H1 (cell line): ENCODE measurements at regions not wholly inside any gene's neighbourhood (a gene's known extent, or its start where the extent isn't known, plus 50 kb on each side); places are given as distances from the start of the nearest gene placed in this dataset.

Experiments used
- CTCF ChIA-PET: fragments of 300-600 bp; sonication (Branson Sonifier 250); formaldehyde crosslinking; loops from one replicate; lab custom pipeline; 2021; ENCODE audit not compliant: partially characterized antibody; lab: Charles Lee
- POLR2A ChIA-PET: fragments of 300-600 bp; sonication (Branson Sonifier 250); formaldehyde crosslinking; loops from one replicate; lab custom pipeline; 2021; ENCODE audit warnings: inconsistent platforms; ENCODE audit not compliant: partially characterized antibody; lab: Charles Lee
- DNase-seq, 2 experiments: peaks; one replicate each; pipeline versions ENCODE4 v3.0.0 to v3.0.0-alpha.2; 2010 to 2022; ENCODE audit warnings: low spot score in 2 of 2, low read depth in 1 of 2, mixed read lengths in 1 of 2
- FAIRE-seq: peaks from 2 replicates; lab custom pipeline; 2011; peaks lifted over from hg19 to GRCh38; lab: Jason Lieb, UNC
- H2AFZ ChIP-seq: 2 replicates; pipeline ENCODE4 v1.8.1; 2012; ENCODE audit warnings: low read length, inconsistent platforms
- H2AK5ac ChIP-seq: 2 replicates; pipeline ENCODE4 v1.6.1; 2013; ENCODE audit warnings: low read depth, low read length
- H2BK120ac ChIP-seq: replicated peaks from 2 replicates; pipeline ENCODE3; 2013; ENCODE audit warnings: low read depth, low read length, inconsistent platforms
- H2BK12ac ChIP-seq: 2 replicates; pipeline ENCODE4 v1.6.1; 2013; ENCODE audit warnings: low read depth, low read length
- H2BK15ac ChIP-seq: 2 replicates; pipeline ENCODE4 v1.6.1; 2013; ENCODE audit warnings: low read length
- H2BK20ac ChIP-seq: 2 replicates; pipeline ENCODE4 v1.6.1; 2013; ENCODE audit warnings: low read length
- H2BK5ac ChIP-seq: 2 replicates; pipeline ENCODE4 v1.6.1; 2013; ENCODE audit warnings: low read depth, low read length
- H3K14ac ChIP-seq: 2 replicates; pipeline ENCODE4 v1.6.1; 2013; ENCODE audit warnings: inconsistent platforms; ENCODE audit not compliant: insufficient read length
- H3K18ac ChIP-seq: 2 replicates; pipeline ENCODE4 v1.6.1; 2013; ENCODE audit warnings: low read length; ENCODE audit errors: extremely low read depth
- H3K23ac ChIP-seq: 2 replicates; pipeline ENCODE4 v1.6.1; 2013; ENCODE audit warnings: inconsistent platforms; ENCODE audit not compliant: insufficient read length
- H3K23me2 ChIP-seq: 2 replicates; pipeline ENCODE4 v1.6.1; 2013; ENCODE audit warnings: low read depth, low read length
- H3K27ac ChIP-seq: 2 replicates; pipeline ENCODE4 v1.6.1; 2011; ENCODE audit warnings: low read depth, low read length, inconsistent platforms
- H3K27me3 ChIP-seq, 4 experiments: replicated peaks in 1 of 4; 1 replicate in 1 of 4; 2 replicates in 3 of 4; pipeline versions ENCODE4 v1.6.1 to v1.8.1; 2011 to 2013; ENCODE audit warnings: low read length in 3 of 4, mild to moderate bottlenecking in 3 of 4, inconsistent platforms in 2 of 4, mixed read lengths in 2 of 4, moderate library complexity in 1 of 4; ENCODE audit not compliant: control insufficient read depth in 3 of 4, insufficient read depth in 3 of 4; ENCODE audit errors: extremely low read depth in 1 of 4
- H3K36me3 ChIP-seq, 4 experiments: 2 replicates each; pipeline versions ENCODE4 v1.6.1 to v1.8.1; 2011 to 2013; ENCODE audit warnings: mild to moderate bottlenecking in 4 of 4, low read length in 3 of 4, moderate library complexity in 2 of 4, control low read depth in 1 of 4, inconsistent platforms in 1 of 4; ENCODE audit not compliant: insufficient read depth in 4 of 4, control insufficient read depth in 2 of 4
- H3K4ac ChIP-seq: replicated peaks from 2 replicates; pipeline ENCODE3; 2013; ENCODE audit warnings: low read length, low read depth, mixed read lengths, inconsistent platforms; ENCODE audit not compliant: insufficient read length
- H3K4me1 ChIP-seq, 4 experiments: replicated peaks in 1 of 4; 1 replicate in 1 of 4; 2 replicates in 3 of 4; pipeline versions ENCODE4 v1.6.1 to v1.8.1; 2011 to 2013; ENCODE audit warnings: low read length in 3 of 4, inconsistent platforms in 2 of 4, mixed read lengths in 1 of 4; ENCODE audit not compliant: insufficient read depth in 4 of 4, control insufficient read depth in 3 of 4
- H3K4me2 ChIP-seq, 2 experiments: 2 replicates each; pipeline versions ENCODE4 v1.6.1 to v1.8.1; 2011 to 2013; ENCODE audit warnings: low read depth in 2 of 2, low read length in 2 of 2, control low read depth in 1 of 2, inconsistent platforms in 1 of 2, mild to moderate bottlenecking in 1 of 2; ENCODE audit not compliant: insufficient read depth in 1 of 2
- H3K4me3 ChIP-seq, 4 experiments: fragments of 200-600, 300-600 bp in 1 of 4; sonication (generic), shearing (Covaris generic), sonication (Bioruptor Twin) in 1 of 4; 2 replicates each; pipeline versions ENCODE4 v1.5.1 to v1.8.1; 2011 to 2016; ENCODE audit warnings: low read length in 4 of 4, low read depth in 3 of 4, control low read depth in 2 of 4, inconsistent platforms in 2 of 4, mild to moderate bottlenecking in 2 of 4, mixed read lengths in 1 of 4, moderate library complexity in 1 of 4; ENCODE audit not compliant: insufficient read depth in 2 of 4; ENCODE audit errors: extremely low read depth in 1 of 4
- H3K56ac ChIP-seq: replicated peaks from 2 replicates; pipeline ENCODE3; 2013; ENCODE audit warnings: low read depth, mild to moderate bottlenecking, mixed read lengths, low read length, inconsistent platforms; ENCODE audit not compliant: insufficient read length
- H3K79me1 ChIP-seq: 2 replicates; pipeline ENCODE4 v1.6.1; 2013; ENCODE audit warnings: low read depth, low read length, control low read depth
- H3K79me2 ChIP-seq, 2 experiments: 2 replicates each; pipeline versions ENCODE4 v1.6.1 to v1.8.1; 2012 to 2013; ENCODE audit warnings: low read length in 2 of 2, mild to moderate bottlenecking in 2 of 2, inconsistent platforms in 1 of 2; ENCODE audit not compliant: insufficient read depth in 2 of 2, control insufficient read depth in 1 of 2
- H3K9ac ChIP-seq, 4 experiments: replicated peaks in 1 of 4; 1 replicate in 1 of 4; 2 replicates in 3 of 4; pipeline versions ENCODE4 v1.6.1 to v1.8.1; 2011 to 2013; ENCODE audit warnings: low read depth in 3 of 4, low read length in 3 of 4, control low read depth in 2 of 4, mild to moderate bottlenecking in 2 of 4, moderate library complexity in 2 of 4, inconsistent platforms in 1 of 4; ENCODE audit errors: extremely low read depth in 1 of 4
- H3K9me3 ChIP-seq, 2 experiments: 2 replicates each; pipeline versions ENCODE4 v1.6.1 to v1.8.1; 2012 to 2013; ENCODE audit warnings: mild to moderate bottlenecking in 2 of 2, moderate library complexity in 2 of 2, control low read depth in 1 of 2, inconsistent platforms in 1 of 2, low read depth in 1 of 2, low read length in 1 of 2, mixed read lengths in 1 of 2; ENCODE audit not compliant: insufficient read depth in 2 of 2
- H4K20me1 ChIP-seq, 2 experiments: replicated peaks in 1 of 2; 2 replicates each; pipeline versions ENCODE3 to v1.8.1; 2011 to 2013; ENCODE audit warnings: inconsistent platforms in 2 of 2, low read length in 2 of 2, mild to moderate bottlenecking in 1 of 2; ENCODE audit not compliant: insufficient read depth in 2 of 2, control insufficient read depth in 1 of 2
- H4K5ac ChIP-seq: 2 replicates; pipeline ENCODE4 v1.6.1; 2013; ENCODE audit warnings: low read length, low read depth, mixed read lengths, inconsistent platforms; ENCODE audit not compliant: insufficient read length
- H4K8ac ChIP-seq: 2 replicates; pipeline ENCODE4 v1.8.0; 2013; ENCODE audit warnings: mild to moderate bottlenecking, moderate library complexity, low read length, inconsistent platforms; ENCODE audit not compliant: insufficient read depth; ENCODE audit errors: extremely low read depth
- H4K91ac ChIP-seq: replicated peaks from 2 replicates; pipeline ENCODE3; 2013; ENCODE audit warnings: low read length, mixed read lengths, inconsistent platforms; ENCODE audit not compliant: insufficient read length
- CBX5 ChIP-seq: fragments of 300-800, 300-1000 bp; sonication (generic); IDR thresholded peaks from 2 replicates; pipeline ENCODE4 v1.7.1; 2016; ENCODE audit warnings: antibody characterized with exemption, low read length, low read depth
- JUN ChIP-seq: IDR thresholded peaks from 2 replicates; pipeline ENCODE4 v1.6.1; 2011; ENCODE audit warnings: low read depth, mild to moderate bottlenecking, improper control_type of control experiment, low read length
- PHF8 ChIP-seq: fragments of 200-600 bp; sonication (generic); conservative IDR thresholded peaks from 2 replicates; pipeline ENCODE4 v1.7.1; 2012; ENCODE audit warnings: low read depth, mild to moderate bottlenecking, inconsistent platforms, low read length, moderate library complexity
- SIN3A ChIP-seq, 2 experiments: IDR thresholded peaks in 1 of 2; conservative IDR thresholded peaks in 1 of 2; 2 replicates each; pipeline ENCODE4 v1.6.1; 2011 to 2012; ENCODE audit warnings: low read length in 2 of 2, improper control_type of control experiment in 1 of 2, low read depth in 1 of 2, mild to moderate bottlenecking in 1 of 2
- SIRT6 ChIP-seq: IDR thresholded peaks from one replicate; pipeline ENCODE4 v1.7.1; 2012; ENCODE audit warnings: low read length, inconsistent platforms
- TAF1 ChIP-seq: IDR thresholded peaks from 2 replicates; pipeline ENCODE4 v1.6.1; 2011; ENCODE audit warnings: mild to moderate bottlenecking, low read depth, low read length
- YY1 ChIP-seq: IDR thresholded peaks from 2 replicates; pipeline ENCODE4 v1.6.1; 2011; ENCODE audit warnings: low read depth, mild to moderate bottlenecking, low read length
- ZNF274 ChIP-seq: IDR thresholded peaks from 2 replicates; pipeline ENCODE4 v1.7.0; 2012; ENCODE audit warnings: low read length, borderline replicate concordance; ENCODE audit errors: extremely low read depth
- WGBS, 2 experiments: shearing (Covaris generic) in 1 of 2; methylation state at CpG; one replicate each; pipeline versions ENCODE4 v1.1.6 to v1.1.7; 2013 to 2015; ENCODE audit warnings: low lambda C conversion rate in 2 of 2, mixed read lengths in 2 of 2, inconsistent platforms in 1 of 2, low coverage in 1 of 2, missing lambda C conversion rate in 1 of 2; ENCODE audit not compliant: insufficient replicate concordance in 2 of 2, insufficient coverage in 1 of 2, insufficient read length in 1 of 2; ENCODE audit errors: extremely low coverage in 1 of 2, missing lambda C conversion rate in 1 of 2; 5-methylcytosine and 5-hydroxymethylcytosine counted together
- TF ChIP-seq, protein P1 (sequence below): IDR thresholded peaks from 2 replicates; pipeline ENCODE4 v1.6.1; 2011; ENCODE audit warnings: low read depth, mild to moderate bottlenecking, low read length; ENCODE audit not compliant: insufficient read depth
- TF ChIP-seq, protein P2 (sequence below), 3 experiments: IDR thresholded peaks; 1 replicate in 2 of 3; 2 replicates in 1 of 3; pipeline versions ENCODE4 v1.5.1 to v1.6.1; 2011; ENCODE audit warnings: low read length in 3 of 3, mild to moderate bottlenecking in 3 of 3, inconsistent platforms in 2 of 3, low read depth in 1 of 3, moderate library complexity in 1 of 3; ENCODE audit not compliant: insufficient read depth in 1 of 3; ENCODE audit errors: control extremely low read depth in 1 of 3

GRCh38 chr7:131111081-131111576 lies 216.5 kb upstream of the MKLN1 start:
- Histone ChIP-seq H4K20me1 (no peaks in the 10 kb centered on the region), H2AFZ (no peak overlapping the region), H3K4ac (no peak overlapping the region), H3K23ac (no peak overlapping the region), H3K14ac (no peak overlapping the region), H3K79me2 (0 out of 4 replicates have a peak, but pooled peaks cover 0 to 3% of the 10 kb centered on the region in 2 experiments), H2AK5ac (no peak overlapping the region), H3K4me1 (peaks cover 13 to 22% (median 19%) of the 10 kb centered on the region in 4 experiments; a peak in 6 of 7 replicates), H3K4me3 (peak overlapping the region in 3 of 4 experiments; percentile 71 to 87 (median 72); a peak in 5 of 8 replicates), H3K9ac (no peak overlapping the region), H3K23me2 (peaks cover 29% of the 10 kb centered on the region; the same call in 1 of the 2 replicates), H3K36me3 (no peaks in the 10 kb centered on the region), H3K27me3 (peaks cover 0 to 7% (median 5%) of the 10 kb centered on the region in 4 experiments; a peak in 6 of 7 replicates), H3K9me3 (no peaks in the 10 kb centered on the region), H4K91ac (no peak overlapping the region), H3K79me1 (no peaks in the 10 kb centered on the region), H3K27ac (no peak overlapping the region), H4K5ac (no peak overlapping the region), H2BK120ac (no peak overlapping the region), H2BK20ac (peak overlapping the region; percentile 73; the same call in 1 of the 2 replicates), H3K4me2 (peak overlapping the region; percentile 91 to 99), H3K56ac (no peak overlapping the region), H3K18ac (no peak overlapping the region), H2BK5ac (no peak overlapping the region), H2BK15ac (no peak overlapping the region; the same call in 1 of the 2 replicates), H2BK12ac (no peak overlapping the region), H4K8ac (no peak overlapping the region)
- CTCF ChIA-PET = no interaction called here
- no peak for FAIRE-seq
- no peak for DNase-seq
- POLR2A ChIA-PET = interaction anchor here (1.0 to 1.7 kb wide), 4 partner anchors 17 to 175 kb away, joined by 3 to 4 read pairs (median 3); no protein-coding TSS in a partner anchor
- 59% methylated on average over 6 of the region's 6 CpGs; no CpG with 5 or more reads in 1 of the 2 experiments for WGBS, 2 experiments
- TF ChIP-seq SIN3A (conservative IDR thresholded peaks at IDR 0.05 in 1 of 2, IDR thresholded peaks at IDR 0.05 in 1 of 2; ENCODE audit: low read depth in 1 of 2, low read length in 2 of 2) (no peak), CBX5 (no peak), PHF8 (no peak), JUN (no peak), SIRT6 (no peak), TAF1 (no peak), YY1 (no peak), ZNF274 (no peak)
- TF ChIP-seq, protein P1, sequence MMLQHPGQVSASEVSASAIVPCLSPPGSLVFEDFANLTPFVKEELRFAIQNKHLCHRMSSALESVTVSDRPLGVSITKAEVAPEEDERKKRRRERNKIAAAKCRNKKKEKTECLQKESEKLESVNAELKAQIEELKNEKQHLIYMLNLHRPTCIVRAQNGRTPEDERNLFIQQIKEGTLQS = no peak
- TF ChIP-seq, protein P2, sequence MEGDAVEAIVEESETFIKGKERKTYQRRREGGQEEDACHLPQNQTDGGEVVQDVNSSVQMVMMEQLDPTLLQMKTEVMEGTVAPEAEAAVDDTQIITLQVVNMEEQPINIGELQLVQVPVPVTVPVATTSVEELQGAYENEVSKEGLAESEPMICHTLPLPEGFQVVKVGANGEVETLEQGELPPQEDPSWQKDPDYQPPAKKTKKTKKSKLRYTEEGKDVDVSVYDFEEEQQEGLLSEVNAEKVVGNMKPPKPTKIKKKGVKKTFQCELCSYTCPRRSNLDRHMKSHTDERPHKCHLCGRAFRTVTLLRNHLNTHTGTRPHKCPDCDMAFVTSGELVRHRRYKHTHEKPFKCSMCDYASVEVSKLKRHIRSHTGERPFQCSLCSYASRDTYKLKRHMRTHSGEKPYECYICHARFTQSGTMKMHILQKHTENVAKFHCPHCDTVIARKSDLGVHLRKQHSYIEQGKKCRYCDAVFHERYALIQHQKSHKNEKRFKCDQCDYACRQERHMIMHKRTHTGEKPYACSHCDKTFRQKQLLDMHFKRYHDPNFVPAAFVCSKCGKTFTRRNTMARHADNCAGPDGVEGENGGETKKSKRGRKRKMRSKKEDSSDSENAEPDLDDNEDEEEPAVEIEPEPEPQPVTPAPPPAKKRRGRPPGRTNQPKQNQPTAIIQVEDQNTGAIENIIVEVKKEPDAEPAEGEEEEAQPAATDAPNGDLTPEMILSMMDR (IDR thresholded peaks at IDR 0.05; ENCODE audit: control extremely low read depth in 1 of 3, insufficient read depth in 1 of 3, low read depth in 1 of 3, low read length in 3 of 3) = no peak
